SJSA1 (cell line): ENCODE measurements at regions not wholly inside any gene's neighbourhood (a gene's known extent, or its start where the extent isn't known, plus 50 kb on each side); places are given as distances from the start of the nearest gene placed in this dataset.
A peak's percentile ranks its signal among the peaks of the same experiment; 100 is the strongest.

Experiments
- DNase-seq, 2 experiments: peaks; one replicate each; pipeline ENCODE4 v3.0.0-alpha.2; 2015 to 2020; ENCODE audit warnings: low spot score in 2 of 2, low read depth in 1 of 2
- H3K27ac ChIP-seq: fragments of 250-450 bp; sonication (Bioruptor Pico); 2 replicates; pipeline ENCODE4 v1.5.1; 2020; ENCODE audit warnings: mild to moderate bottlenecking, moderate library complexity
- H3K27me3 ChIP-seq: fragments of 250-450 bp; sonication (Bioruptor Pico); replicated peaks from 2 replicates; pipeline ENCODE4 v1.5.1; 2020; ENCODE audit warnings: mild to moderate bottlenecking, moderate library complexity
- H3K36me3 ChIP-seq: fragments of 250-450 bp; sonication (Bioruptor Pico); 2 replicates; pipeline ENCODE4 v1.5.1; 2020; ENCODE audit warnings: mild to moderate bottlenecking
- H3K4me1 ChIP-seq: fragments of 250-450 bp; sonication (Bioruptor Pico); replicated peaks from 2 replicates; pipeline ENCODE4 v1.6.1; 2021; ENCODE audit warnings: mild to moderate bottlenecking
- H3K4me3 ChIP-seq: fragments of 250-450 bp; sonication (Bioruptor Pico); 2 replicates; pipeline ENCODE4 v1.5.1; 2020; ENCODE audit warnings: mild to moderate bottlenecking
- H3K9me3 ChIP-seq: fragments of 250-450 bp; sonication (Bioruptor Pico); replicated peaks from 2 replicates; pipeline ENCODE4 v1.5.1; 2020; ENCODE audit warnings: mild to moderate bottlenecking

GRCh38 chr1:59071289-59071688 lies 225.6 kb upstream of the FGGY start:
- Histone ChIP-seq H3K4me3 (no peak overlapping the region), H3K9me3 (no peaks in the 10 kb centered on the region), H3K36me3 (no peaks in the 10 kb centered on the region), H3K27me3 (no peaks in the 10 kb centered on the region), H3K27ac (no peak overlapping the region), H3K4me1 (no peaks in the 10 kb centered on the region)
- DNase-seq, result no peak

- H3K27me3 ChIP-seq, result no peaks in the 10 kb centered on the region
- H3K4me3 ChIP-seq, result no peak overlapping the region
- no peak for DNase-seq
- H3K9me3 ChIP-seq, result no peaks in the 10 kb centered on the region
- no peaks in the 10 kb centered on the region for H3K4me1 ChIP-seq
- no peak overlapping the region for H3K27ac ChIP-seq
- H3K36me3 ChIP-seq, result no peaks in the 10 kb centered on the region
These were observed 224.9 kb upstream of the FGGY start for GRCh38 chr1:59071876-59072582.

GRCh38 chr1:59072583-59072947 lies 224.3 kb upstream of the FGGY start:
- Histone ChIP-seq H3K27ac (no peak overlapping the region), H3K4me1 (no peaks in the 10 kb centered on the region), H3K4me3 (no peak overlapping the region), H3K9me3 (no peaks in the 10 kb centered on the region), H3K36me3 (no peaks in the 10 kb centered on the region), H3K27me3 (no peaks in the 10 kb centered on the region)
- no peak for DNase-seq

- H3K27ac ChIP-seq, result no peak overlapping the region
- H3K4me3 ChIP-seq, result no peak overlapping the region
- no peaks in the 10 kb centered on the region for H3K36me3 ChIP-seq
- no peaks in the 10 kb centered on the region for H3K4me1 ChIP-seq
- no peaks in the 10 kb centered on the region for H3K9me3 ChIP-seq
- no peaks in the 10 kb centered on the region for H3K27me3 ChIP-seq
- no peak for DNase-seq
These were observed 222.3 kb upstream of the FGGY start for GRCh38 chr1:59074598-59074997.

- no peaks in the 10 kb centered on the region for H3K27me3 ChIP-seq
- H3K9me3 ChIP-seq, result no peaks in the 10 kb centered on the region
- H3K27ac ChIP-seq, result no peak overlapping the region
- H3K4me1 ChIP-seq, result no peaks in the 10 kb centered on the region
- DNase-seq, result no peak
- no peaks in the 10 kb centered on the region for H3K36me3 ChIP-seq
- no peak overlapping the region for H3K4me3 ChIP-seq
These were observed 221.9 kb upstream of the FGGY start for GRCh38 chr1:59075021-59075420.

GRCh38 chr1:59076612-59077011 lies 220.3 kb upstream of the FGGY start:
- DNase-seq, result no peak
- no peak overlapping the region for H3K27ac ChIP-seq
- H3K27me3 ChIP-seq, result no peaks in the 10 kb centered on the region
- no peaks in the 10 kb centered on the region for H3K36me3 ChIP-seq
- H3K4me3 ChIP-seq, result no peak overlapping the region
- H3K9me3 ChIP-seq, result no peaks in the 10 kb centered on the region
- no peaks in the 10 kb centered on the region for H3K4me1 ChIP-seq

GRCh38 chr1:59077466-59078069 lies 219.3 kb upstream of the FGGY start:
- no peak for DNase-seq
- H3K4me3 ChIP-seq, result no peak overlapping the region
- no peaks in the 10 kb centered on the region for H3K27me3 ChIP-seq
- no peaks in the 10 kb centered on the region for H3K36me3 ChIP-seq
- no peak overlapping the region for H3K27ac ChIP-seq
- no peaks in the 10 kb centered on the region for H3K9me3 ChIP-seq
- H3K4me1 ChIP-seq, result no peaks in the 10 kb centered on the region

- H3K36me3 ChIP-seq, result no peaks in the 10 kb centered on the region
These were observed 218.7 kb upstream of the FGGY start for GRCh38 chr1:59078070-59078800.

GRCh38 chr1:59078866-59079265 lies 218.0 kb upstream of the FGGY start:
- no peak for DNase-seq
- H3K9me3 ChIP-seq, result no peaks in the 10 kb centered on the region
- H3K27ac ChIP-seq, result no peak overlapping the region

More at GRCh38 chr1:59078070-59078800, 218.7 kb upstream of the FGGY start:
- no peaks in the 10 kb centered on the region for H3K9me3 ChIP-seq
- no peaks in the 10 kb centered on the region for H3K4me1 ChIP-seq
- no peak overlapping the region for H3K4me3 ChIP-seq
- no peak for DNase-seq
- no peaks in the 10 kb centered on the region for H3K27me3 ChIP-seq
- no peak overlapping the region for H3K27ac ChIP-seq

GRCh38 chr1:59079434-59080140 lies 217.3 kb upstream of the FGGY start:
- Histone ChIP-seq H3K9me3 (no peaks in the 10 kb centered on the region), H3K4me3 (no peak overlapping the region), H3K27ac (no peak overlapping the region), H3K36me3 (no peaks in the 10 kb centered on the region), H3K4me1 (peaks cover 11% of the 10 kb centered on the region), H3K27me3 (no peaks in the 10 kb centered on the region)
- no peak for DNase-seq

More at GRCh38 chr1:59078866-59079265, 218.0 kb upstream of the FGGY start:
- Histone ChIP-seq H3K27me3 (no peaks in the 10 kb centered on the region), H3K4me1 (peaks cover 3% of the 10 kb centered on the region), H3K36me3 (no peaks in the 10 kb centered on the region), H3K4me3 (no peak overlapping the region)

GRCh38 chr1:59081181-59081580 lies 215.7 kb upstream of the FGGY start:
- H3K4me3 ChIP-seq, result no peak overlapping the region
- H3K9me3 ChIP-seq, result no peaks in the 10 kb centered on the region
- peaks cover 13% of the 10 kb centered on the region for H3K4me1 ChIP-seq
- no peak overlapping the region for H3K27ac ChIP-seq
- no peaks in the 10 kb centered on the region for H3K27me3 ChIP-seq
- no peaks in the 10 kb centered on the region for H3K36me3 ChIP-seq
- DNase-seq, result no peak

- Histone ChIP-seq H3K4me3 (no peak overlapping the region), H3K36me3 (no peaks in the 10 kb centered on the region), H3K9me3 (no peaks in the 10 kb centered on the region), H3K27ac (no peak overlapping the region), H3K4me1 (peaks cover 13% of the 10 kb centered on the region), H3K27me3 (no peaks in the 10 kb centered on the region)
- DNase-seq, result no peak
These were observed 215.1 kb upstream of the FGGY start for GRCh38 chr1:59081795-59082194.

GRCh38 chr1:59083946-59084865 lies 212.7 kb upstream of the FGGY start:
- Histone ChIP-seq H3K27me3 (no peaks in the 10 kb centered on the region), H3K9me3 (no peaks in the 10 kb centered on the region), H3K4me3 (no peak overlapping the region), H3K36me3 (no peaks in the 10 kb centered on the region), H3K4me1 (peaks cover 13% of the 10 kb centered on the region), H3K27ac (peak overlapping the region; percentile 44)
- peak; percentile 44 to 51 for DNase-seq
